IMR-90 (cell line): ENCODE measurements at regions not wholly inside any gene's neighbourhood (a gene's known extent, or its start where the extent isn't known, plus 50 kb on each side); places are given as distances from the start of the nearest gene placed in this dataset.

Experiments used
- ATAC-seq: fragments of 200-7000 bp; cut with Tn5 transposase; 2 replicates; pipeline ENCODE4 v1.9.1; 2020; ENCODE audit warnings: low read depth, mild to moderate bottlenecking, moderate library complexity
- BruUV-seq: library from RNA; stranded (reverse); fragments of 400-500 nt; replicated peaks from 2 replicates; lab custom pipeline; 2021; lab: Mats Ljungman, UMichigan
- CTCF ChIA-PET: fragments of 300-600 bp; formaldehyde crosslinking; extraction: SDS; loops from one replicate; lab custom pipeline; 2021; ENCODE audit warnings: antibody characterized with exemption; lab: Yijun Ruan, JAX
- POLR2A ChIA-PET: fragments of 300-600 bp; sonication (Branson Sonifier 250); formaldehyde crosslinking; loops from one replicate; lab custom pipeline; 2022; ENCODE audit warnings: antibody characterized with exemption; ENCODE audit not compliant: unreplicated experiment; lab: Charles Lee
- DNase-seq: peaks from one replicate; pipeline ENCODE4 v3.0.0; 2013
- H2AFZ ChIP-seq: replicated peaks from 2 replicates; pipeline ENCODE3; 2013; ENCODE audit warnings: low read length, mild to moderate bottlenecking; ENCODE audit not compliant: poor library complexity
- H2AK5ac ChIP-seq: 2 replicates; pipeline ENCODE4 v1.6.1; 2013; ENCODE audit warnings: low read depth, low read length, inconsistent platforms
- H2AK9ac ChIP-seq: replicated peaks from 2 replicates; pipeline ENCODE3; 2013; ENCODE audit warnings: mild to moderate bottlenecking, low read depth, low read length, moderate library complexity; ENCODE audit not compliant: poor library complexity
- H2BK120ac ChIP-seq: 2 replicates; pipeline ENCODE4 v1.6.1; 2013; ENCODE audit warnings: low read depth, low read length, inconsistent platforms
- H2BK15ac ChIP-seq: 3 replicates; pipeline ENCODE4 v1.6.1; 2013; ENCODE audit warnings: low read depth, low read length, inconsistent platforms
- H2BK20ac ChIP-seq: 2 replicates; pipeline ENCODE4 v1.6.1; 2013; ENCODE audit warnings: low read depth, mild to moderate bottlenecking, inconsistent platforms, low read length, moderate library complexity
- H2BK5ac ChIP-seq: 2 replicates; pipeline ENCODE4 v1.6.1; 2013; ENCODE audit warnings: mild to moderate bottlenecking, low read depth, low read length, inconsistent platforms; ENCODE audit not compliant: poor library complexity, severe bottlenecking
- H3K14ac ChIP-seq: replicated peaks from 2 replicates; pipeline ENCODE4 v1.6.1; 2013; ENCODE audit warnings: low read depth, low read length, inconsistent platforms
- H3K18ac ChIP-seq: 2 replicates; pipeline ENCODE4 v1.6.1; 2013; ENCODE audit warnings: low read depth, low read length, control low read depth
- H3K23ac ChIP-seq: 2 replicates; pipeline ENCODE4 v1.6.1; 2013; ENCODE audit warnings: low read depth, low read length, inconsistent platforms
- H3K27ac ChIP-seq: 2 replicates; pipeline ENCODE4 v1.5.1; 2013; ENCODE audit warnings: mild to moderate bottlenecking, control low read depth, low read length; ENCODE audit not compliant: insufficient read depth
- H3K27me3 ChIP-seq: 2 replicates; pipeline ENCODE4 v1.6.1; 2013; ENCODE audit warnings: low read length; ENCODE audit not compliant: control insufficient read depth, insufficient read depth
- H3K36me3 ChIP-seq: 2 replicates; pipeline ENCODE4 v1.6.1; 2013; ENCODE audit warnings: low read length, mixed read lengths; ENCODE audit not compliant: control insufficient read depth, insufficient read depth
- H3K4ac ChIP-seq: 2 replicates; pipeline ENCODE4 v1.6.1; 2013; ENCODE audit warnings: low read depth, low read length, inconsistent platforms
- H3K4me1 ChIP-seq: 2 replicates; pipeline ENCODE4 v1.6.1; 2013; ENCODE audit warnings: low read length, mixed read lengths; ENCODE audit not compliant: control insufficient read depth, insufficient read depth
- H3K4me2 ChIP-seq: 2 replicates; pipeline ENCODE4 v1.6.1; 2013; ENCODE audit warnings: low read depth, mild to moderate bottlenecking, control low read depth, low read length, moderate library complexity
- H3K4me3 ChIP-seq: 2 replicates; pipeline ENCODE4 v1.5.1; 2013; ENCODE audit warnings: low read depth, mild to moderate bottlenecking, control low read depth, low read length, moderate library complexity; ENCODE audit not compliant: insufficient read depth
- H3K56ac ChIP-seq: 2 replicates; pipeline ENCODE4 v1.6.1; 2013; ENCODE audit warnings: low read length, inconsistent platforms; ENCODE audit not compliant: insufficient read depth; ENCODE audit errors: extremely low read depth
- H3K79me1 ChIP-seq, 2 experiments: 2 replicates each; pipeline ENCODE4 v1.6.1; 2013; ENCODE audit warnings: low read length in 2 of 2, inconsistent platforms in 1 of 2, low read depth in 1 of 2
- H3K9ac ChIP-seq: 2 replicates; pipeline ENCODE4 v1.6.1; 2013; ENCODE audit warnings: low read depth, low read length, control low read depth
- H3K9me1 ChIP-seq: 2 replicates; pipeline ENCODE4 v1.6.1; 2013; ENCODE audit warnings: low read length, inconsistent platforms; ENCODE audit not compliant: insufficient read depth
- H3K9me3 ChIP-seq: 2 replicates; pipeline ENCODE4 v1.6.1; 2013; ENCODE audit warnings: low read length; ENCODE audit not compliant: control insufficient read depth, insufficient read depth
- H4K20me1 ChIP-seq: 2 replicates; pipeline ENCODE4 v1.6.1; 2013; ENCODE audit warnings: low read length, inconsistent platforms; ENCODE audit not compliant: insufficient read depth
- H4K5ac ChIP-seq: 2 replicates; pipeline ENCODE4 v1.6.1; 2013; ENCODE audit warnings: mild to moderate bottlenecking, low read depth, low read length, control low read depth
- H4K8ac ChIP-seq, 2 experiments: 2 replicates each; pipeline ENCODE4 v1.6.1; 2013; ENCODE audit warnings: low read depth in 2 of 2, low read length in 2 of 2, control low read depth in 1 of 2, inconsistent platforms in 1 of 2
- H4K91ac ChIP-seq: 2 replicates; pipeline ENCODE4 v1.6.1; 2013; ENCODE audit warnings: low read depth, low read length, inconsistent platforms; ENCODE audit not compliant: insufficient read depth
- BHLHE40 ChIP-seq: fragments of 150-350 bp; IDR thresholded peaks from 2 replicates; pipeline ENCODE4 v1.6.1; 2016; ENCODE audit warnings: mild to moderate bottlenecking, low read depth, low read length
- CEBPB ChIP-seq: IDR thresholded peaks from 2 replicates; pipeline ENCODE4 v1.6.1; 2012; ENCODE audit warnings: low read depth, low read length, improper control_type of control experiment
- FOS ChIP-seq: fragments of 150-350 bp; IDR thresholded peaks from 2 replicates; pipeline ENCODE4 v1.6.1; 2016; ENCODE audit warnings: low read depth, low read length
- NFE2L2 ChIP-seq: fragments of 150-350 bp; IDR thresholded peaks from 2 replicates; pipeline ENCODE4 v1.6.1; 2016; ENCODE audit warnings: low read depth, mild to moderate bottlenecking, low read length
- POLR2A ChIP-seq: IDR thresholded peaks from 2 replicates; pipeline ENCODE4 v1.6.1; 2012; ENCODE audit warnings: mild to moderate bottlenecking, low read depth, low read length
- RAD21 ChIP-seq: IDR thresholded peaks from 2 replicates; pipeline ENCODE4 v1.6.1; 2012; ENCODE audit warnings: low read length, improper control_type of control experiment
- RFX5 ChIP-seq: IDR thresholded peaks from 2 replicates; pipeline ENCODE4 v1.8.0; 2012; ENCODE audit warnings: low read depth, mild to moderate bottlenecking, low read length, moderate library complexity
- WGBS, 2 experiments: methylation state at CpG; one replicate each; pipeline versions ENCODE4 v1.1.5 to v1.1.7; 2013; ENCODE audit warnings: missing lambda C conversion rate in 2 of 2; ENCODE audit not compliant: insufficient read length in 1 of 2; ENCODE audit errors: extremely low coverage in 2 of 2; 5-methylcytosine and 5-hydroxymethylcytosine counted together
- dilution Hi-C: fragments of 300-500 bp; cut with HindIII; formaldehyde crosslinking; loops from one replicate; pipeline ENCODE4 v1.14.3; 2018; ENCODE audit warnings: low sequenced_read_pairs; ENCODE audit not compliant: unreplicated experiment
- in situ Hi-C: fragments of 300-500 bp; cut with MboI; formaldehyde crosslinking; loops from 3 replicates; pipeline ENCODE4 v1.14.3; 2019; ENCODE audit warnings: low sequenced_read_pairs, inconsistent platforms, mixed read lengths
- intact Hi-C: fragments of 100-400 bp; cut with micrococcal nuclease; formaldehyde crosslinking; loops from 2 replicates; pipeline ENCODE4 v1.10.0; 2022
- TF ChIP-seq, protein P1 (sequence below): fragments of 150-350 bp; IDR thresholded peaks from 2 replicates; pipeline ENCODE4 v1.6.1; 2017; ENCODE audit warnings: mild to moderate bottlenecking, antibody characterized with exemption, low read length, low read depth
- TF ChIP-seq, protein P2 (sequence below): conservative IDR thresholded peaks from 2 replicates; pipeline ENCODE4 v1.5.1; 2012; ENCODE audit warnings: mild to moderate bottlenecking, low read depth, low read length, improper control_type of control experiment

DNA sequence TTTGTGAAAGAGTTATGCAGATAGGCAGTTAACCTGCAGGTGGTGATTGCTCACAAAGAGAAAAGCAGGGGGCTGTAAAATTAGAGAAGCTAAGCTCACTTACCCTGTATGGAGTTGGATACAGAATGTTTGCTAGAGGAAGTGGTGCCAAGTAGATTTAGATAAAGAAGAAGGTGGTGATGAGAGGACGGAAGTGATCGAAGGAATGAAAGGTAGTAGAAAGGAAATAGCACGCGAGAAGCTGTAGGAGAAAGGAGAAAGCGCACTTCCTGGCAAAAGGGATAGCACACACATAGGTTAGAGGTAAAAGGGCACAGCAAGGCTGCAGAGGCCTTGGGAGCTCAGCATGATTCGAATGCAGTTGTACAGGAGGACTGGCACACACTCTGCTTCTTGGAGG lies 87.3 kb upstream of the CTSC start:
- H2BK120ac ChIP-seq = no peak overlapping the region
- H3K27me3 ChIP-seq = no peaks in the 10 kb centered on the region
- in situ Hi-C loops = no loop called here
- TF ChIP-seq POLR2A (no peak), RAD21 (no peak), FOS (no peak), CEBPB (no peak), NFE2L2 (no peak), RFX5 (no peak), BHLHE40 (no peak)
- TF ChIP-seq, protein P1, sequence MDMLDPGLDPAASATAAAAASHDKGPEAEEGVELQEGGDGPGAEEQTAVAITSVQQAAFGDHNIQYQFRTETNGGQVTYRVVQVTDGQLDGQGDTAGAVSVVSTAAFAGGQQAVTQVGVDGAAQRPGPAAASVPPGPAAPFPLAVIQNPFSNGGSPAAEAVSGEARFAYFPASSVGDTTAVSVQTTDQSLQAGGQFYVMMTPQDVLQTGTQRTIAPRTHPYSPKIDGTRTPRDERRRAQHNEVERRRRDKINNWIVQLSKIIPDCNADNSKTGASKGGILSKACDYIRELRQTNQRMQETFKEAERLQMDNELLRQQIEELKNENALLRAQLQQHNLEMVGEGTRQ = no peak
- TF ChIP-seq, protein P2, sequence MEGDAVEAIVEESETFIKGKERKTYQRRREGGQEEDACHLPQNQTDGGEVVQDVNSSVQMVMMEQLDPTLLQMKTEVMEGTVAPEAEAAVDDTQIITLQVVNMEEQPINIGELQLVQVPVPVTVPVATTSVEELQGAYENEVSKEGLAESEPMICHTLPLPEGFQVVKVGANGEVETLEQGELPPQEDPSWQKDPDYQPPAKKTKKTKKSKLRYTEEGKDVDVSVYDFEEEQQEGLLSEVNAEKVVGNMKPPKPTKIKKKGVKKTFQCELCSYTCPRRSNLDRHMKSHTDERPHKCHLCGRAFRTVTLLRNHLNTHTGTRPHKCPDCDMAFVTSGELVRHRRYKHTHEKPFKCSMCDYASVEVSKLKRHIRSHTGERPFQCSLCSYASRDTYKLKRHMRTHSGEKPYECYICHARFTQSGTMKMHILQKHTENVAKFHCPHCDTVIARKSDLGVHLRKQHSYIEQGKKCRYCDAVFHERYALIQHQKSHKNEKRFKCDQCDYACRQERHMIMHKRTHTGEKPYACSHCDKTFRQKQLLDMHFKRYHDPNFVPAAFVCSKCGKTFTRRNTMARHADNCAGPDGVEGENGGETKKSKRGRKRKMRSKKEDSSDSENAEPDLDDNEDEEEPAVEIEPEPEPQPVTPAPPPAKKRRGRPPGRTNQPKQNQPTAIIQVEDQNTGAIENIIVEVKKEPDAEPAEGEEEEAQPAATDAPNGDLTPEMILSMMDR = no peak
- H3K27ac ChIP-seq = no peak overlapping the region
- no peaks in the 10 kb centered on the region for H3K79me1 ChIP-seq
- no peaks in the 10 kb centered on the region for H4K20me1 ChIP-seq
- no peak overlapping the region for H3K18ac ChIP-seq
- H3K23ac ChIP-seq = no peak overlapping the region
- H2AFZ ChIP-seq = no peak overlapping the region
- no peak overlapping the region for H3K4ac ChIP-seq
- no peak overlapping the region for H2BK15ac ChIP-seq
- H3K4me1 ChIP-seq = peaks cover 9% of the 10 kb centered on the region
- H2BK20ac ChIP-seq = no peak overlapping the region
- 96 to 97% methylated on average over 4 of the region's 6 CpGs for WGBS, 2 experiments
- intact Hi-C loops = no loop called here
- no peak overlapping the region for H4K8ac ChIP-seq
- dilution Hi-C loops = no loop called here
- no peak overlapping the region for H3K4me3 ChIP-seq
- no TSS peak for BruUV-seq
- no peak overlapping the region for H3K9ac ChIP-seq
- POLR2A ChIA-PET = no interaction called here
- H3K4me2 ChIP-seq = no peak overlapping the region
- ATAC-seq (no peak), DNase-seq (no peak)
- no peak overlapping the region for H2AK9ac ChIP-seq
- H3K14ac ChIP-seq = no peak overlapping the region
- no peak overlapping the region for H2AK5ac ChIP-seq
- H3K9me1 ChIP-seq = no peaks in the 10 kb centered on the region
- no peak overlapping the region for H3K56ac ChIP-seq
- no peaks in the 10 kb centered on the region for H3K9me3 ChIP-seq
- H4K91ac ChIP-seq = no peak overlapping the region
- H4K5ac ChIP-seq = no peak overlapping the region
- H2BK5ac ChIP-seq = no peak overlapping the region
- no peaks in the 10 kb centered on the region for H3K36me3 ChIP-seq
- CTCF ChIA-PET = no interaction called here
